ENCODE measurements at regions not wholly inside any gene's neighbourhood (a gene's known extent, or its start where the extent isn't known, plus 50 kb on each side); places are given as distances from the start of the nearest gene placed in this dataset.

GRCh38 chr2:19809206-19809605 is 92.6 kb downstream of the TTC32 start:
- DNase-seq (ENCODE audit: low read depth) = no peak

- no peak for DNase-seq (ENCODE audit: low read depth)
These were observed 93.9 kb downstream of the TTC32 start for GRCh38 chr2:19807866-19808265.

GRCh38 chr2:19807346-19807745 is 94.4 kb downstream of the TTC32 start:
- DNase-seq (ENCODE audit: low read depth) = no peak

- DNase-seq (ENCODE audit: low read depth) = no peak
These were observed 95.2 kb downstream of the TTC32 start for GRCh38 chr2:19806591-19806990.

- DNase-seq (ENCODE audit: low read depth) = no peak
These were observed 95.7 kb downstream of the TTC32 start for GRCh38 chr2:19806131-19806530.

GRCh38 chr2:19805266-19805665 is 96.5 kb downstream of the TTC32 start:
- DNase-seq (ENCODE audit: low read depth) = no peak

GRCh38 chr2:19804639-19805260 is 97.0 kb downstream of the TTC32 start:
- DNase-seq (ENCODE audit: low read depth) = no peak

GRCh38 chr2:19802086-19802841 is 99.5 kb downstream of the TTC32 start:
- DNase-seq (ENCODE audit: low read depth) = no peak

- DNase-seq (ENCODE audit: low read depth) = peak; percentile 93
These were observed 100.3 kb downstream of the TTC32 start for GRCh38 chr2:19801367-19802080.

- no peak for DNase-seq (ENCODE audit: low read depth)
These were observed 101.0 kb downstream of the TTC32 start for GRCh38 chr2:19800796-19801195.

- no peak for DNase-seq (ENCODE audit: low read depth)
These were observed 101.7 kb downstream of the TTC32 start for GRCh38 chr2:19799881-19800780.

GRCh38 chr2:19797871-19798270 is 103.9 kb downstream of the TTC32 start:
- DNase-seq (ENCODE audit: low read depth) = peak; percentile 16

- no peak for DNase-seq (ENCODE audit: low read depth)
These were observed 104.5 kb downstream of the TTC32 start for GRCh38 chr2:19797243-19797810.

- DNase-seq (ENCODE audit: low read depth) = peak; percentile 96
These were observed 105.6 kb downstream of the TTC32 start for GRCh38 chr2:19796035-19796695.

GRCh38 chr2:19793132-19793750 is 108.5 kb downstream of the TTC32 start:
- no peak for DNase-seq (ENCODE audit: low read depth)

GRCh38 chr2:19790291-19790690 is 111.5 kb downstream of the TTC32 start:
- DNase-seq (ENCODE audit: low read depth) = no peak

- DNase-seq (ENCODE audit: low read depth) = no peak
These were observed 114.6 kb downstream of the TTC32 start for GRCh38 chr2:19787134-19787533.

GRCh38 chr2:19786408-19787058 is 115.2 kb downstream of the TTC32 start:
- peak; percentile 81 for DNase-seq (ENCODE audit: low read depth)

GRCh38 chr2:19785867-19786266 is 115.9 kb downstream of the TTC32 start:
- DNase-seq (ENCODE audit: low read depth) = no peak

GRCh38 chr2:19785447-19785846 is 116.3 kb downstream of the TTC32 start:
- peak; percentile 82 for DNase-seq (ENCODE audit: low read depth)

All from fibroblast of gingiva (primary cell).